GM19455 (cell line): ENCODE measurements at regions not wholly inside any gene's neighbourhood (a gene's known extent, or its start where the extent isn't known, plus 50 kb on each side); places are given as distances from the start of the nearest gene placed in this dataset.

ENCODE experiments used
- ATAC-seq: cut with Tn5 transposase; IDR thresholded peaks from one replicate; pipeline ENCODE4 v1.9.1; 2021; ENCODE audit not compliant: unreplicated experiment

- no peak for ATAC-seq
Measured at GRCh38 chr16:55041540-55042234, 111.0 kb downstream of the IRX5 start.

- no peak for ATAC-seq
Measured at GRCh38 chr16:55042556-55043432, 112.1 kb downstream of the IRX5 start.

GRCh38 chr16:55043499-55043898, 112.8 kb downstream of the IRX5 start:
- ATAC-seq, result no peak

- ATAC-seq, result no peak
Measured at GRCh38 chr16:55044201-55044975, 113.7 kb downstream of the IRX5 start.

- ATAC-seq, result no peak
Measured at GRCh38 chr16:55045329-55045728, 114.7 kb downstream of the IRX5 start.

GRCh38 chr16:55045756-55046460, 115.2 kb downstream of the IRX5 start:
- no peak for ATAC-seq

- ATAC-seq, result no peak
Measured at GRCh38 chr16:55046513-55046912, 115.8 kb downstream of the IRX5 start.

GRCh38 chr16:55046916-55047315, 116.3 kb downstream of the IRX5 start:
- no peak for ATAC-seq

- ATAC-seq, result no peak
Measured at GRCh38 chr16:55047331-55047730, 116.7 kb downstream of the IRX5 start.

- ATAC-seq, result no peak
Measured at GRCh38 chr16:55047903-55048497, 117.3 kb downstream of the IRX5 start.

GRCh38 chr16:55048745-55049144, 118.1 kb downstream of the IRX5 start:
- no peak for ATAC-seq

- ATAC-seq, result no peak
Measured at GRCh38 chr16:55051571-55052347, 121.1 kb downstream of the IRX5 start.

- ATAC-seq, result no peak
Measured at GRCh38 chr16:55052348-55052734, 121.7 kb downstream of the IRX5 start.

GRCh38 chr16:55052741-55053415, 122.2 kb downstream of the IRX5 start:
- no peak for ATAC-seq

GRCh38 chr16:55055262-55055661, 124.6 kb downstream of the IRX5 start:
- ATAC-seq, result no peak

GRCh38 chr16:55056585-55057401, 126.1 kb downstream of the IRX5 start:
- no peak for ATAC-seq

- no peak for ATAC-seq
Measured at GRCh38 chr16:55057866-55058265, 127.2 kb downstream of the IRX5 start.

- no peak for ATAC-seq
Measured at GRCh38 chr16:55058576-55058975, 127.9 kb downstream of the IRX5 start.
